Testis (tissue), 2 donors: ENCODE measurements at regions not wholly inside any gene's neighbourhood (a gene's known extent, or its start where the extent isn't known, plus 50 kb on each side); places are given as distances from the start of the nearest gene placed in this dataset.
A peak's percentile ranks its signal among the peaks of the same experiment; 100 is the strongest.

Source experiments
- DNase-seq: peaks from one replicate; pipeline ENCODE4 v3.0.0-alpha.2; 2019
- H3K27ac ChIP-seq, 2 donors: fragments of 200-600 bp; sonication (generic); one replicate each; pipeline ENCODE4 v1.5.1; 2019
- H3K27me3 ChIP-seq: fragments of 200-600 bp; sonication (generic); one replicate; pipeline ENCODE4 v1.5.1; 2019
- H3K36me3 ChIP-seq: fragments of 200-600 bp; sonication (generic); one replicate; pipeline ENCODE4 v1.5.1; 2017; ENCODE audit warnings: low read depth; ENCODE audit errors: missing control alignments
- H3K4me1 ChIP-seq: fragments of 200-600 bp; sonication (generic); one replicate; pipeline ENCODE4 v1.5.1; 2019
- H3K4me3 ChIP-seq, 2 donors: fragments of 200-600 bp; sonication (generic); one replicate each; pipeline ENCODE4 v1.5.1; 2017 to 2019
- H3K9me3 ChIP-seq: fragments of 200-600 bp; sonication (generic); one replicate; pipeline ENCODE4 v1.5.1; 2017
- POLR2A ChIP-seq: fragments of 450-650 bp; IDR thresholded peaks from one replicate; pipeline ENCODE4 v1.6.1; 2017; ENCODE audit warnings: antibody characterized with exemption, mild to moderate bottlenecking, moderate library complexity
- WGBS, 2 donors: methylation state at CpG; one replicate each; pipeline ENCODE4 v1.1.5; 2018; 5-methylcytosine and 5-hydroxymethylcytosine counted together
- intact Hi-C: fragments of 100-400 bp; cut with DNase I; formaldehyde crosslinking; loops from one replicate; pipeline ENCODE4 v1.15.1; 2023; ENCODE audit warnings: low total_unique reads
- TF ChIP-seq, protein P1 (sequence below), 3 experiments: fragments of 450-650 bp in 2 of 3; fragments of 200-600 bp in 1 of 3; sonication (generic) in 1 of 3; IDR thresholded peaks; one replicate each; pipeline ENCODE4 v1.5.1; 2016 to 2019; ENCODE audit warnings: antibody characterized with exemption in 3 of 3, mild to moderate bottlenecking in 2 of 3, moderate library complexity in 1 of 3

DNA sequence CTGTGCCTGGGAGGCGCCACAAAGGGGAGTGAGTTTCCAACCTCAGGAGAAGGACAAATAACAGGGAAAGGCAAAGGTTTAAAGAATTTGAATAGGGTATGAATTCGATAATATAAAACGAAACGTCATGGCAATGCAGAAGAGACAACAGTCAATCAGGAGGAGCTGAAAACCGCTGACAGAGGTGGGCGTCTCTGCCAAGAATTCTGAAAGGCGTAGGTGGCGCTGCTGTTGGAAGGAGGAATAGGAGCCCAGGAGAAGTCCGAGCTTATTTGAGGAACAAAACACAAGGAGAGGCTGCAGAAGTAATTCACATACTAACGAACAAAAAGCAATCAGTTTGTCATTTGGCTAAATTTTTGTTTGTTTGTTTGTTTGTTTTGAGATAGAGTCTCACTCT is 485.8 kb upstream of the POU3F3 start:
- intact Hi-C loops: no loop called here
- H3K27ac ChIP-seq: no peak overlapping the region

DNA sequence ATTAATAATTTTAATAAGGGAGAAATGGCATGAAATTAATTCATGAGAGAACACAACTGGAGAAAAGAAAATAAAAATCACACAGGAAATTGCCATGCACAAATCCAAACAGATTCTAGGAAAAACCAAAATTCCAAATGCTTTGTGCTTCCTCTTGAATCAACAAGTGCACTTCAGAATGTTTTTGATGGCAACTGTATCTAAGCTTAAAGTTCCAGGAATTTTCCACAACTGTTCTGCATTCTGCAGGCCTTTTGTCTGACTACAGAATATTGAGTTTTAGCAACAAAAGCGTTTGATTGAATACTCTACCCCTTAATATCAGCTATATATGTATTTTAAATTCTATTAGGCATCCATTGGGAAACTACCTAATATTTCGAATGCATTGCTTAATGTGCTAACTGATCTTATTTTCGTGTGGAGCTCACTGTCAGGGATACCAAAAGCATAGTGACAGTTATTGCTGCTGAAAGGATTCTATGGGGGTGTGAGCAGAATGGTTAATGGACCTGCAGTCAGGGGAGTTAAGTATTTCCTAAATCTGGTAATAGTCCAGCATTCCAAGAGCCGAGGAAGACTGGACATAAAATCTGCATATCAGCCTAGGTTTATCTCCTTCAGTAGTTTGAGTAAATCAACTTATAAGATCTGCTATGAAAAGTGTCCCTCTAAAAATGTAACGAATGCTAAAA is 482.7 kb upstream of the POU3F3 start:
- WGBS, 2 donors: 59 to 72% methylated on average over 5 of the region's 5 CpGs
- Histone ChIP-seq H3K27me3 (no peaks in the 10 kb centered on the region), H3K4me1 (no peaks in the 10 kb centered on the region), H3K27ac (no peak overlapping the region), H3K9me3 (no peaks in the 10 kb centered on the region), H3K4me3 (no peak overlapping the region), H3K36me3 (no peaks in the 10 kb centered on the region)
- TF ChIP-seq POLR2A: no peak
- TF ChIP-seq, protein P1, sequence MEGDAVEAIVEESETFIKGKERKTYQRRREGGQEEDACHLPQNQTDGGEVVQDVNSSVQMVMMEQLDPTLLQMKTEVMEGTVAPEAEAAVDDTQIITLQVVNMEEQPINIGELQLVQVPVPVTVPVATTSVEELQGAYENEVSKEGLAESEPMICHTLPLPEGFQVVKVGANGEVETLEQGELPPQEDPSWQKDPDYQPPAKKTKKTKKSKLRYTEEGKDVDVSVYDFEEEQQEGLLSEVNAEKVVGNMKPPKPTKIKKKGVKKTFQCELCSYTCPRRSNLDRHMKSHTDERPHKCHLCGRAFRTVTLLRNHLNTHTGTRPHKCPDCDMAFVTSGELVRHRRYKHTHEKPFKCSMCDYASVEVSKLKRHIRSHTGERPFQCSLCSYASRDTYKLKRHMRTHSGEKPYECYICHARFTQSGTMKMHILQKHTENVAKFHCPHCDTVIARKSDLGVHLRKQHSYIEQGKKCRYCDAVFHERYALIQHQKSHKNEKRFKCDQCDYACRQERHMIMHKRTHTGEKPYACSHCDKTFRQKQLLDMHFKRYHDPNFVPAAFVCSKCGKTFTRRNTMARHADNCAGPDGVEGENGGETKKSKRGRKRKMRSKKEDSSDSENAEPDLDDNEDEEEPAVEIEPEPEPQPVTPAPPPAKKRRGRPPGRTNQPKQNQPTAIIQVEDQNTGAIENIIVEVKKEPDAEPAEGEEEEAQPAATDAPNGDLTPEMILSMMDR (IDR thresholded peaks at IDR 0.05): no peak
- DNase-seq: no peak
- intact Hi-C loops: no loop called here

More for the DNA sequence above, 485.8 kb upstream of the POU3F3 start:
- H3K4me3 ChIP-seq: peak overlapping the region in 1 of 2 donors; percentile 13
- 59 to 64% methylated on average over 10 of the region's 10 CpGs for WGBS, 2 donors
- H3K9me3 ChIP-seq: no peaks in the 10 kb centered on the region
- H3K36me3 ChIP-seq: no peaks in the 10 kb centered on the region
- TF ChIP-seq, protein P1 (IDR thresholded peaks at IDR 0.05): no peak
- TF ChIP-seq POLR2A: no peak
- no peaks in the 10 kb centered on the region for H3K27me3 ChIP-seq
- DNase-seq: no peak
- no peaks in the 10 kb centered on the region for H3K4me1 ChIP-seq

DNA sequence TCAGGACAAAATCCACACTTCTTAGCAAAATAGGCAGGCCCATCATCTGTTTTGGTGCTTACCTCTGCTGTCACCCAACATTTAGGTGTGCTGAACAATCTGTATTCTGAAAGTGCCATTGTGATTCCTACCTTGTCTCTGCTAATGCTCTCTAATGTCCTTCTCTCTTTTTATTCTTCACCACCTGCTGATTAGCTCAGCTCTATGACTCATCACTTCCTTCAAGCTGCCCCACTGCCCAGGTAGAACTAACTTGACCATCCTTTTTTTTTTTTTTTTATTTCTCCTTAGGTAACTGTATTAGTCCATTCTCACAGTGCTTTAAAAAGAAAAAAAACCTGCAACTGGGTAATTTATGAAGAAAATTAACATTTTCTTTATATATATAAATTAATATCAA is 478.7 kb upstream of the POU3F3 start:
- Histone ChIP-seq H3K27me3 (no peaks in the 10 kb centered on the region), H3K9me3 (no peaks in the 10 kb centered on the region)

DNA sequence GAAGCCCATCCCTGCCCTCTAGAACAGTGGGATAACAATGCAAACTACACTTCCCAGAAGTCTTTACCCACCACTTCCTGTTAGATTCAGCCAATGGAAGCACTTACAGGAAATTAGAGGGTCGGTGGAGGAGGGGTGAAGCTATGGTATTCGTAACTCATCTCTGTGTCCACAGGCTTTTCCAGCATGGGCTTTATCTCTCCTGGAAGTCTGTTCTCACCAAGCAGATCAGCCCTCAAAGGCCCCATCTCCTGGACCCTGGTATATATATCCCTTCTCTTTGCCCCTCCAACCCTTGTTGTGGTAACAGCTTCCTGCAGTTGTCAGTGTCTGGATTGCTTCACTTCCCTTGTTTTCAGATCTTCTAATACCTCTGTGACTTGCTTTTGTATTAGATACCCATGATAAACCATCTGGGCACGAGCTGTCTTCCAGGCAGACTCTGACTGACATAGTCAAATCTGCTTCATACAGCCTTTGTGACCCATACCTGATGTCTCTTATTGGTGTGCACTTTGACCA is 475.0 kb upstream of the POU3F3 start:
- intact Hi-C loops: no loop called here
- H3K27ac ChIP-seq: no peak overlapping the region
- H3K4me3 ChIP-seq: peak overlapping the region in 1 of 2 donors; percentile 53
- DNase-seq: peak; percentile 74
- WGBS, 2 donors: 7 to 8% methylated on average over 3 of the region's 3 CpGs
- no peaks in the 10 kb centered on the region for H3K27me3 ChIP-seq
- no peaks in the 10 kb centered on the region for H3K36me3 ChIP-seq
- TF ChIP-seq POLR2A: no peak
- TF ChIP-seq, protein P1 (IDR thresholded peaks at IDR 0.05): no peak
- H3K4me1 ChIP-seq: peaks cover 4% of the 10 kb centered on the region
- H3K9me3 ChIP-seq: no peaks in the 10 kb centered on the region

More for the DNA sequence above, 478.7 kb upstream of the POU3F3 start:
- intact Hi-C loops: no loop called here
- TF ChIP-seq POLR2A: no peak
- TF ChIP-seq, protein P1 (IDR thresholded peaks at IDR 0.05): no peak
- no peak for DNase-seq
- H3K27ac ChIP-seq: no peak overlapping the region
- peaks cover 4% of the 10 kb centered on the region for H3K4me1 ChIP-seq
- no peak overlapping the region for H3K4me3 ChIP-seq
- H3K36me3 ChIP-seq: no peaks in the 10 kb centered on the region

DNA sequence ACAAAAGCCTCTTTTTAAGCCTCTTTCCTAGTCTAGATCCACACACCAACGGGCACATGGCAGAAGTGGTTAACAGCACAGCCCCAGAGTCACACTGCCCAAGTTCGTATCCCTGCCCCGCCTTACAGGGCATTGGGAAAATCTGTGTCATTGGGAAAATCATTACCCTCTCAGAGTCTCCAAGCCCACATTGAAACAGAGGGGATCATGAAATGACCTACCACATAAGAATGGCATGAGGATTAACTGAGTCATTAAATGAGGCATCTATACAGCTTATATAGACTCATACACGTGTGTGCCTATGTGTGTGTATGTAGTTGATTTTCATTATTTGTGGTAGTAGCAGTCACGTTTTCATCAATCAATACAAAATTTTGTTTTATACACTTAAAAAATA is 469.0 kb upstream of the POU3F3 start:
- TF ChIP-seq POLR2A: no peak
- TF ChIP-seq, protein P1 (IDR thresholded peaks at IDR 0.05): no peak
- H3K27me3 ChIP-seq: no peaks in the 10 kb centered on the region
- DNase-seq: no peak
- no peaks in the 10 kb centered on the region for H3K4me1 ChIP-seq
- WGBS, 2 donors: 90 to 93% methylated on average over 5 of the region's 5 CpGs
- no peak overlapping the region for H3K27ac ChIP-seq
- H3K36me3 ChIP-seq: no peaks in the 10 kb centered on the region
- no peak overlapping the region for H3K4me3 ChIP-seq
- intact Hi-C loops: no loop called here
- H3K9me3 ChIP-seq: no peaks in the 10 kb centered on the region
